RWPE1 (cell line): ENCODE measurements at regions not wholly inside any gene's neighbourhood (a gene's known extent, or its start where the extent isn't known, plus 50 kb on each side); places are given as distances from the start of the nearest gene placed in this dataset.

ENCODE experiments used
- CTCF ChIA-PET: fragments of 350-600 bp; sonication (Branson Sonifier 250); formaldehyde crosslinking; extraction: SDS; loops from one replicate; lab custom pipeline; 2021; lab: Yijun Ruan, JAX
- POLR2A ChIA-PET: fragments of 400-600 bp; formaldehyde crosslinking; extraction: SDS; loops from one replicate; lab custom pipeline; 2020; ENCODE audit warnings: antibody characterized with exemption; ENCODE audit not compliant: low non-redundant PET; lab: Yijun Ruan, JAX
- DNase-seq: peaks from one replicate; pipeline ENCODE4 v3.0.0; 2012; ENCODE audit warnings: low spot score
- H3K27ac ChIP-seq: fragments of 450-650 bp; 2 replicates; pipeline ENCODE4 v1.5.1; 2017
- TF ChIP-seq, protein P1 (sequence below): fragments of 450-650 bp; conservative IDR thresholded peaks from 2 replicates; pipeline ENCODE4 v1.5.1; 2017; ENCODE audit warnings: low read depth, mild to moderate bottlenecking

DNA sequence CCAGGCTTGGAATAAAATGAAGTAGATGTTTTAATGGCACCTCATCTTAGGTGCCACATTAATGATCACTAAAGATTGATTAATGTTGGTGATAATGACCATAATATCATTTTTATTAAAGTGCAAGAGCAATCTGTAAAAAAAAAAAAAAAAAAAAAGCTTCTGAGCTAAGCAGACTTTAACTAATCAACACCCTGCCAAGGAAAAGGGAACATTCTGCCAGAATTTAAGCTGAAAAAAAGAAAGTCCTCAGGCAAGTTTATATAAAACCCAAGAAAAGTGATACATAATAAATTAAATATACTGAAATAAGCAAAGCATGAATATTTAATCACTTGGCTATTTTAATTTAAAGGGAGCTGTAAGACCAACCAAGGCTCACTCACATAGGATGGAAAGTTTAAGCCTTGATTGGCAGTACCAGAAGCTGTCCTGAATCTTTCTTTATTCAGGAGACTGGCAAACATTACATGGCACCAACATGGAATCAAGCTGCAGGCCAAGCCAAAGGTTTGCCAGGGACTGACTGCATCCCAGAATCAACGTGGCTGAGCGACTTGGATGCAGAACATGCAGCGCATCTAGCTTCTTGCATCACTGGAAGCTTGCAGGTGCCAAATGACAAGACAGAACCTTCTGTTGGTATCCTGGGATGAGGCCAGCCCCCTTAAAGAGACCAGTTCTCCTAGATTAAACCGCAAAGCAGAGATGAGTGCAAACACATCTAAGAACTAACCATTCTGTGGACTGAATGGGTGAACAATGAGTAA lies 413.6 kb downstream of the ENC1 start:
- CTCF ChIA-PET: no interaction called here
- TF ChIP-seq, protein P1, sequence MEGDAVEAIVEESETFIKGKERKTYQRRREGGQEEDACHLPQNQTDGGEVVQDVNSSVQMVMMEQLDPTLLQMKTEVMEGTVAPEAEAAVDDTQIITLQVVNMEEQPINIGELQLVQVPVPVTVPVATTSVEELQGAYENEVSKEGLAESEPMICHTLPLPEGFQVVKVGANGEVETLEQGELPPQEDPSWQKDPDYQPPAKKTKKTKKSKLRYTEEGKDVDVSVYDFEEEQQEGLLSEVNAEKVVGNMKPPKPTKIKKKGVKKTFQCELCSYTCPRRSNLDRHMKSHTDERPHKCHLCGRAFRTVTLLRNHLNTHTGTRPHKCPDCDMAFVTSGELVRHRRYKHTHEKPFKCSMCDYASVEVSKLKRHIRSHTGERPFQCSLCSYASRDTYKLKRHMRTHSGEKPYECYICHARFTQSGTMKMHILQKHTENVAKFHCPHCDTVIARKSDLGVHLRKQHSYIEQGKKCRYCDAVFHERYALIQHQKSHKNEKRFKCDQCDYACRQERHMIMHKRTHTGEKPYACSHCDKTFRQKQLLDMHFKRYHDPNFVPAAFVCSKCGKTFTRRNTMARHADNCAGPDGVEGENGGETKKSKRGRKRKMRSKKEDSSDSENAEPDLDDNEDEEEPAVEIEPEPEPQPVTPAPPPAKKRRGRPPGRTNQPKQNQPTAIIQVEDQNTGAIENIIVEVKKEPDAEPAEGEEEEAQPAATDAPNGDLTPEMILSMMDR: no peak
- H3K27ac ChIP-seq: no peak overlapping the region
- no peak for DNase-seq
- POLR2A ChIA-PET: no interaction called here

DNA sequence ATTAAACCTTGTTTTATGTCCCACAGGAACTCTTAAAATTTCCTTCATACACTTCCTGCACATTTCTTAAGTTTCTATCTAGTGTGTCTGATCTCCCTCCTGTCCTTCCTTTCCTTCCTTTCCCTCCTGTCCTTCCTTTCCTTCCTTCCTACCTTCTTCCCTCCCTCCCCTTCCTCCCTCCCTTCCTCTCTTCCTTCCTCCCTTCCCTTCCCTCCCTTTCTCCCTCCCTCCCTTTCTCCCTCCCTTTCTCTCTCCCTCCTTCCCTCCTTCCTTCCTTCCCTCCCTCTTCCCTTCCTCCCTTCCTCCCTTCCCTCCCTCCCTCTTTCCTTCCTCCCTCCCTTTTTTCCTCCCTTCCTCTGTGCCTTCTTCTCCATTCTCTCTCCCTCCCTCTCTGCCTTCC lies 414.9 kb downstream of the ENC1 start:
- no peak for DNase-seq
- TF ChIP-seq, protein P1: no peak
- H3K27ac ChIP-seq: no peak overlapping the region
- CTCF ChIA-PET: interaction anchor here (0.6 kb wide), 1 partner anchor 170 kb away, joined by 4 read pairs; no protein-coding TSS in a partner anchor
- POLR2A ChIA-PET: no interaction called here

DNA sequence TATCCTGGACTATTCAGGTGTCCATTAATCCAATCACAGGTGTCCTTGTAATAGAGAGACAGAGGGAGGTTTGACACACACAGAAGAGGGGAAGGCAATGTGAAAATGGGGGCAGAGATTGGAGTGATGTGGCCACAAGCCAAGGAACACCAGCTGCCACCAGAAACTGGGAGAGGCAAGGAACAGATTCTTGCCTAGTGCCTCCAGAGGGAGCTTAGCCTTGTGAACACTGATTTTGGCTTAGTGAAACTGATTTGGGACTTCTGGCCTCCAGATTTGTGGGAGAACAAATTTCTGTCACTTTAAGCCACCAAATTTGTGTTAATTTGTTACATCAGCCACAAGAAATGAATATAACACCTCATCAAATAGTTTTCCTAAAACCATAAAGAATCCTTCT lies 416.2 kb downstream of the ENC1 start:
- ChIA-PET CTCF (no interaction called here), POLR2A (no interaction called here)
- no peak overlapping the region for H3K27ac ChIP-seq
- TF ChIP-seq, protein P1: no peak
- DNase-seq: no peak

DNA sequence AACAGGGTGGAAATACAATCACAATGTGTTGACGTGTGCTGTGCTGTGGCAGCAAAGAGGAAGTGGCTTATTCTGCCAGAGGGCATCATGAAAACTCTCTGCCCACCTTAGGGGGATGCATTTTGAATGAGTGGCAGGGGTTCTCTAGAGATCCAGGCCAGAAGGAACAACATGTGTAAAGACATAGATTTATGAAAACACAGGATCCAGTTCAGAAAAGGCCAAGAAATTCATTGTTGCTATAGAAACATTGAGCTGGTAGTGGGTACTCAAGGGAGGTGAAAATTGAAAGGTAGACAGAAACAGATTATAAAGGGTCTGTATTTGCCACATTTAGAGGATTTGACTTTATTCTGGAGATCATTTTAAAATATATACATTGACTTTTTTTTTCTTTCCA lies 417.7 kb downstream of the ENC1 start:
- CTCF ChIA-PET: interaction anchor here (0.6 kb wide), 1 partner anchor 20 kb away, joined by 3 read pairs; no protein-coding TSS in a partner anchor
- POLR2A ChIA-PET: no interaction called here

DNA sequence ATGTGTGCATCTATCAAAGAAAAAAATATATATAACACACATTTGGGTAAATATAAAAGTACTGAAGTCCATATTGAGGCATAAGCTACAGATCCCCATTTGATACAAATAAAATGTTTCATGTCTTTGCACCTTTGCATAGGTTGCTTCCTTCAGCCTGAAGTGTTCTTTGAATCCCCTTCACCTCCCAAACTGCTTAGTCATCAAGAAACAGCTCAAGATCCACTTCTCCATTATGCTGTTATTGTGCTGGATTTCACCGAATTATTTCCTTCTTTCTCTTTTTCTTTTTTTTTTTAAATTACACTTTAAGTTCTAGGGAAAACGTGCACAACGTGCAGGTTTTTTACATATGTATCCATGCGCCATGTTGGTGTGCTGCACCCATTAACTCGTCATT lies 419.1 kb downstream of the ENC1 start:
- ChIA-PET POLR2A (no interaction called here), CTCF (interaction anchor here (0.6 kb wide), 1 partner anchor 140 kb away, joined by 7 read pairs; no protein-coding TSS in a partner anchor)
- H3K27ac ChIP-seq: no peak overlapping the region

More for the DNA sequence above, 417.7 kb downstream of the ENC1 start:
- TF ChIP-seq, protein P1: no peak
- no peak for DNase-seq
- no peak overlapping the region for H3K27ac ChIP-seq

DNA sequence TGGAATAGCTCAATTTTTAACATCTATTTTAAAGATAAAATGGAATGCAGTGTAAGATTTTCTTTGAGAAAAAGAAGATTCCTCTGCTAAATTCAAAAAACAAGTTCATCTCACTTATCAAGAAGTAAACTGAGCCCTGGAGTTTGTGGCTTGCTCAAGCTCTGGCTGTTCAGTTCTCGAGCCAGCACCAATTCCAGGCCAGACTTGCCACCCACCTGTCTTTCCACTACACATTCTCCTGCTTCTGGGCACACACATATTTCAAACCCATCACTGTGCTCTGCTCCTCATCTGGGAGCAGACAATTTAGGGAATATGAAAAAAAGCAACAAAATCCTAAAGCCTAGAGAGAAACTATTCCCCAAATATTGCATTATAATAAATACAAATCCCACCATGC lies 424.5 kb downstream of the ENC1 start:
- POLR2A ChIA-PET: no interaction called here
- no peak for DNase-seq
- TF ChIP-seq, protein P1: no peak
- CTCF ChIA-PET: interaction anchor here (0.5 kb wide), 1 partner anchor 51 kb away, joined by 3 read pairs; no protein-coding TSS in a partner anchor
- no peak overlapping the region for H3K27ac ChIP-seq

More for the DNA sequence above, 419.1 kb downstream of the ENC1 start:
- TF ChIP-seq, protein P1: no peak
- DNase-seq: no peak
